ENCODE measurements at regions not wholly inside any gene's neighbourhood (a gene's known extent, or its start where the extent isn't known, plus 50 kb on each side); places are given as distances from the start of the nearest gene placed in this dataset.

DNA sequence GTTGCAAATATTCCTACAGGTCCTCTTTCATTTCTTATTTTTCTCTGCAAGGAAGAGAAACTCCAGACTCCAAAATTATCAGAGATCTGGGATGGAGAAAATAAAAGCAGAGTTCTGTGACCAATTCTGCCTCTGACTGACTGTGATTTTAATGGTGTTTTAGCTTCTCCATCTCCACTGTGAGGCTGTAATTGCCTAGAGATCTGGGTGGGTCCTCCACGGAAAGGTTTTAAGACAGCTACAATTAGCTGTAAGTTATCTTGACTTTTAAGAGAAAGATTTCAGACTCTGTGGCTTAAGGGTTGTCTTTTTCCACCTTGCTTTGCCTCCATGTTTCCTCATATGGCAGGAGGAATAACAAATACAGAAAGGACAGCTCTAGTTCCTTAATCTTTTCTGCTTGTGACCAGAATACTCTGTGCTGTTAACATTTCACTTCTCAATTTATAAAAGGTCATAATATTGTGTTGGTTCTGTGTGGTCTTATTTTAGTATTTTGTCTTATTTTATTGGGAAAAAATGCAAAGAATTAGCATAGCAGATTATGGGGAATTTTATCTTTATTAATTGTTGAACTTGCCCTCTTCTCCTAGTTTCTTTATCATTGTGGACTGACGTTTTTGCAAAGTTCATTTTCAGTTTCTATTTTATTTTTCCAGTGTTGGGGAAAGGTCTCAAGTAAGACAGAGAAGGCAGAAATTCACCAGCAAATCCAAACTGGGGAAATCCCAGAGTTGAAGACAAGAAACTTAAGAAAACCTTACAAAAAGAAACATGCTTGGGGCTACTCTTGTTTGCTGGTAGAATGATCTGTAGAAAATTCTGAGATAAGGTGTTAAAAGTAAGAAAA, 157.9 kb downstream of the RAP2B start:
- H3K4me1 Mint-ChIP-seq = peaks cover 18% of the 10 kb centered on the region
- peaks cover 2% of the 10 kb centered on the region for H3K9me3 Mint-ChIP-seq
- no peak for DNase-seq
- H3K27ac Mint-ChIP-seq = peak overlapping the region; percentile 84
- H3K27me3 Mint-ChIP-seq = no peaks in the 10 kb centered on the region
- peak overlapping the region; percentile 52 for H3K4me3 Mint-ChIP-seq
- no peaks in the 10 kb centered on the region for H3K36me3 Mint-ChIP-seq

GRCh38 chr3:153320585-153321128, 158.6 kb downstream of the RAP2B start:
- H3K27ac Mint-ChIP-seq = peak overlapping the region; percentile 84
- no peaks in the 10 kb centered on the region for H3K36me3 Mint-ChIP-seq
- peaks cover 2% of the 10 kb centered on the region for H3K9me3 Mint-ChIP-seq
- H3K4me1 Mint-ChIP-seq = peaks cover 18% of the 10 kb centered on the region
- no peak for DNase-seq
- peak overlapping the region; percentile 52 for H3K4me3 Mint-ChIP-seq
- H3K27me3 Mint-ChIP-seq = no peaks in the 10 kb centered on the region

DNA sequence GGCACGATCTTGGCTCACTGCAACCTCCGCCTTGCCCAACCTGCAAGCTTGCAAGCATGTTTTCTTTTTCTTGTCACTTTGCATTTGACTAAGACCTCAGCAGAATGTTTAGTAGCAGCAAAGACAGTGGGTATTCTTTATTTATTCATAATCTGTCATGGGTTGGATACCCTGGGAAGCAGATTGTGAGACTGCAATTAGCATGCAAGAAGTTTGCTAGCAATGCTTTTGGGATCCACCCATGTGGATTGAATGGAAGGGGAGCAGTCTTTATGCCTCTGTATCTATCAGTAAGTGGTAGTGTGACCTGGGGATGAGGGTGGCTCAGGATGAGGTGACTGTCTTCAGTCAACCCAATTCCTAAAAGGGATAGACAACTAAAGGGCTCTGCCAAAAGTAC, 166.7 kb downstream of the RAP2B start:
- Mint-ChIP-seq H3K4me3 (no peak overlapping the region), H3K4me1 (peaks cover 3% of the 10 kb centered on the region), H3K27me3 (no peaks in the 10 kb centered on the region), H3K27ac (no peak overlapping the region), H3K9me3 (peaks cover 4% of the 10 kb centered on the region), H3K36me3 (no peaks in the 10 kb centered on the region)
- no peak for DNase-seq

GRCh38 chr3:153330901-153331300, 168.9 kb downstream of the RAP2B start:
- no peak overlapping the region for H3K27ac Mint-ChIP-seq
- no peak overlapping the region for H3K4me3 Mint-ChIP-seq
- peaks cover 3% of the 10 kb centered on the region for H3K4me1 Mint-ChIP-seq
- no peaks in the 10 kb centered on the region for H3K27me3 Mint-ChIP-seq
- DNase-seq = no peak
- no peaks in the 10 kb centered on the region for H3K36me3 Mint-ChIP-seq
- peaks cover 1% of the 10 kb centered on the region for H3K9me3 Mint-ChIP-seq

GRCh38 chr3:153331676-153332075, 169.7 kb downstream of the RAP2B start:
- DNase-seq = no peak
- Mint-ChIP-seq H3K27me3 (no peaks in the 10 kb centered on the region), H3K4me3 (no peak overlapping the region), H3K27ac (no peak overlapping the region), H3K9me3 (no peaks in the 10 kb centered on the region), H3K36me3 (no peaks in the 10 kb centered on the region), H3K4me1 (peaks cover 3% of the 10 kb centered on the region)

- no peak overlapping the region for H3K27ac Mint-ChIP-seq
- no peaks in the 10 kb centered on the region for H3K9me3 Mint-ChIP-seq
- peaks cover 3% of the 10 kb centered on the region for H3K4me1 Mint-ChIP-seq
- H3K27me3 Mint-ChIP-seq = no peaks in the 10 kb centered on the region
- DNase-seq = no peak
- H3K36me3 Mint-ChIP-seq = no peaks in the 10 kb centered on the region
- H3K4me3 Mint-ChIP-seq = no peak overlapping the region
Measured at GRCh38 chr3:153334558-153334957, 172.5 kb downstream of the RAP2B start.

GRCh38 chr3:153337369-153337768, 175.3 kb downstream of the RAP2B start:
- peaks cover 4% of the 10 kb centered on the region for H3K36me3 Mint-ChIP-seq
- no peak overlapping the region for H3K27ac Mint-ChIP-seq
- DNase-seq = no peak
- no peak overlapping the region for H3K4me3 Mint-ChIP-seq
- peaks cover 6% of the 10 kb centered on the region for H3K9me3 Mint-ChIP-seq
- peaks cover 3% of the 10 kb centered on the region for H3K4me1 Mint-ChIP-seq
- H3K27me3 Mint-ChIP-seq = no peaks in the 10 kb centered on the region

- H3K36me3 Mint-ChIP-seq = peaks cover 4% of the 10 kb centered on the region
- H3K4me1 Mint-ChIP-seq = no peaks in the 10 kb centered on the region
- no peak overlapping the region for H3K27ac Mint-ChIP-seq
- H3K4me3 Mint-ChIP-seq = no peak overlapping the region
- H3K9me3 Mint-ChIP-seq = peaks cover 6% of the 10 kb centered on the region
- H3K27me3 Mint-ChIP-seq = no peaks in the 10 kb centered on the region
- no peak for DNase-seq
Measured at GRCh38 chr3:153338487-153338886, 176.5 kb downstream of the RAP2B start.

DNA sequence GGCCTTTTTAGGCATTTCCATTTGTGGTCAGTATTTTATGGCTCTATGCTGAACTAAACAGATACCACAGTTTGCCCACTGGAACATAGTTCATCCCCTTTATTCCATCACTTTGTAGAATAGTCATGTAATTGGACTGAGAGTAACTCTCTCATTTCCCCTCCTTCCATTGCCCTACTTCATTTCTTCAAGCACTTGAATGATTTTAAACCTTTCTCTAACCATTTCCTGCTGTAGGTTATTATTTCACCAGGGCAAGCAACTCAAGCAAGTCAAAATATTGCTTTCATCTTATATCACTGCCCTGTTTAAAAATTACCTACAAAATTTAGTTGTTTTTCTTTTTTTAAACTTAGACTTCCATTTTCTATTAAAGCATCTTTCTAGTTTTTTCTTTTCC, 177.0 kb downstream of the RAP2B start:
- Mint-ChIP-seq H3K4me1 (no peaks in the 10 kb centered on the region), H3K4me3 (no peak overlapping the region), H3K9me3 (peaks cover 6% of the 10 kb centered on the region), H3K27ac (no peak overlapping the region), H3K27me3 (no peaks in the 10 kb centered on the region), H3K36me3 (peaks cover 4% of the 10 kb centered on the region)
- DNase-seq = no peak

- Mint-ChIP-seq H3K27ac (no peak overlapping the region), H3K36me3 (peaks cover 5% of the 10 kb centered on the region), H3K4me3 (no peak overlapping the region), H3K4me1 (no peaks in the 10 kb centered on the region), H3K27me3 (no peaks in the 10 kb centered on the region), H3K9me3 (peaks cover 14% of the 10 kb centered on the region)
- no peak for DNase-seq
Measured at GRCh38 chr3:153343988-153344782, 182.2 kb downstream of the RAP2B start.

- H3K27ac Mint-ChIP-seq = no peak overlapping the region
- H3K9me3 Mint-ChIP-seq = peaks cover 8% of the 10 kb centered on the region
- H3K27me3 Mint-ChIP-seq = no peaks in the 10 kb centered on the region
- DNase-seq = no peak
- H3K4me1 Mint-ChIP-seq = peaks cover 2% of the 10 kb centered on the region
- peaks cover 1% of the 10 kb centered on the region for H3K36me3 Mint-ChIP-seq
- H3K4me3 Mint-ChIP-seq = no peak overlapping the region
Measured at GRCh38 chr3:153348457-153349107, 186.6 kb downstream of the RAP2B start.

GRCh38 chr3:153349108-153349499, 187.1 kb downstream of the RAP2B start:
- Mint-ChIP-seq H3K9me3 (peaks cover 8% of the 10 kb centered on the region), H3K4me1 (peaks cover 2% of the 10 kb centered on the region), H3K27me3 (no peaks in the 10 kb centered on the region), H3K27ac (no peak overlapping the region), H3K36me3 (peaks cover 1% of the 10 kb centered on the region), H3K4me3 (no peak overlapping the region)
- no peak for DNase-seq

GRCh38 chr3:153350420-153350819, 188.4 kb downstream of the RAP2B start:
- peaks cover 1% of the 10 kb centered on the region for H3K36me3 Mint-ChIP-seq
- no peak for DNase-seq
- H3K27me3 Mint-ChIP-seq = no peaks in the 10 kb centered on the region
- peaks cover 2% of the 10 kb centered on the region for H3K4me1 Mint-ChIP-seq
- no peak overlapping the region for H3K27ac Mint-ChIP-seq
- H3K4me3 Mint-ChIP-seq = no peak overlapping the region
- peaks cover 8% of the 10 kb centered on the region for H3K9me3 Mint-ChIP-seq

DNA sequence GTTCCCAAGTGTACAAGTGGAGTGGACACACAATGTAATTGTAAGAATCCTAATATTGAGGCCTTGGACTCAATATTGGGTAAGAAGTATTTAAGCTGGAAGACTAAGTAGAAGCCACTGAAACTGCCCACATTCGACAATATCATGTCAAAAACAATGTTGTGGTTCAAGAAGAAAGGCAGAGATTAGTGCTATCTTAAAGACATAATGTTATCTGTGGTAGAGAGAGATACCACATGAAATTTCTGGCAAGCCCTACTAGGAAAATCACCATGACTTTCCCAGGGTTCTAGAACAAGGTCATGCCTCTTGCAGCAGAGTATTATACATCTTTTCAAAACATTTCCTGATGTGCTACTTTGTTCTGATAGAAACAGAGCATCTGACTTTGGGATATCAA, 192.6 kb downstream of the RAP2B start:
- Mint-ChIP-seq H3K27ac (no peak overlapping the region), H3K4me3 (no peak overlapping the region), H3K36me3 (no peaks in the 10 kb centered on the region), H3K4me1 (peaks cover 2% of the 10 kb centered on the region), H3K27me3 (no peaks in the 10 kb centered on the region), H3K9me3 (no peaks in the 10 kb centered on the region)
- DNase-seq = no peak

- Mint-ChIP-seq H3K4me3 (no peak overlapping the region), H3K9me3 (no peaks in the 10 kb centered on the region)
Measured at GRCh38 chr3:153355559-153355958, 193.5 kb downstream of the RAP2B start.

More at GRCh38 chr3:153355559-153355958, 193.5 kb downstream of the RAP2B start:
- Mint-ChIP-seq H3K27me3 (no peaks in the 10 kb centered on the region), H3K27ac (no peak overlapping the region), H3K4me1 (peaks cover under 1% of the 10 kb centered on the region), H3K36me3 (no peaks in the 10 kb centered on the region)
- no peak for DNase-seq
